HepG2 (cell line): ENCODE measurements at regions not wholly inside any gene's neighbourhood (a gene's known extent, or its start where the extent isn't known, plus 50 kb on each side); places are given as distances from the start of the nearest gene placed in this dataset.
A peak's percentile ranks its signal among the peaks of the same experiment; 100 is the strongest.

Source experiments
- ATF7 ChIP-seq, 2 experiments: fragments of 450-650 bp in 1 of 2; sonication (generic) in 1 of 2; formaldehyde crosslinking in 1 of 2; IDR thresholded peaks; 2 replicates each; pipeline versions ENCODE4 v1.4.0 to v1.6.1; 2016 to 2020; ENCODE audit warnings: antibody characterized with exemption in 1 of 2, mild to moderate bottlenecking in 1 of 2, missing genetic modification reagents in 1 of 2
- EEA1 ChIP-seq: sonication (generic); formaldehyde crosslinking; IDR thresholded peaks from 2 replicates; pipeline ENCODE4 v1.5.1; 2020; ENCODE audit warnings: mild to moderate bottlenecking, missing genetic modification reagents, borderline replicate concordance
- ERF ChIP-seq: IDR thresholded peaks from 2 replicates; pipeline ENCODE4 v1.6.1; 2018; ENCODE audit warnings: missing biosample characterization, missing genetic modification reagents
- ETV5 ChIP-seq: IDR thresholded peaks from 2 replicates; pipeline ENCODE4 v1.6.1; 2018; ENCODE audit warnings: missing biosample characterization, missing genetic modification reagents, inconsistent platforms, borderline replicate concordance
- HOXA5 ChIP-seq: sonication (generic); formaldehyde crosslinking; IDR thresholded peaks from 2 replicates; pipeline ENCODE4 v1.4.0; 2020; ENCODE audit warnings: missing genetic modification reagents
- KDM3A ChIP-seq: IDR thresholded peaks from 2 replicates; pipeline ENCODE4 v1.6.1; 2018; ENCODE audit warnings: low read depth, missing compliant biosample characterization
- MZF1 ChIP-seq: sonication (generic); formaldehyde crosslinking; IDR thresholded peaks from 2 replicates; pipeline ENCODE4 v1.8.1; 2023; ENCODE audit warnings: mild to moderate bottlenecking, missing genetic modification reagents, borderline replicate concordance
- NFKB2 ChIP-seq: sonication (generic); formaldehyde crosslinking; IDR thresholded peaks from 2 replicates; pipeline ENCODE4 v1.4.0; 2020; ENCODE audit warnings: missing genetic modification reagents, borderline replicate concordance
- NPAS2 ChIP-seq: sonication (generic); formaldehyde crosslinking; IDR thresholded peaks from 2 replicates; pipeline ENCODE4 v1.8.0; 2022; ENCODE audit warnings: mild to moderate bottlenecking, missing genetic modification reagents, borderline replicate concordance
- NR2F6 ChIP-seq, 2 experiments: IDR thresholded peaks; 2 replicates each; pipeline ENCODE4 v1.6.1; 2016; ENCODE audit warnings: antibody characterized with exemption in 1 of 2, mild to moderate bottlenecking in 1 of 2
- SALL1 ChIP-seq: sonication (generic); formaldehyde crosslinking; IDR thresholded peaks from 2 replicates; pipeline ENCODE4 v1.8.0; 2022; ENCODE audit warnings: mild to moderate bottlenecking, missing genetic modification reagents
- SIX1 ChIP-seq: sonication (generic); formaldehyde crosslinking; IDR thresholded peaks from 2 replicates; pipeline ENCODE4 v1.4.0; 2020; ENCODE audit warnings: missing genetic modification reagents, borderline replicate concordance
- SNAPC2 ChIP-seq: sonication (generic); formaldehyde crosslinking; IDR thresholded peaks from 2 replicates; pipeline ENCODE4 v1.8.1; 2022; ENCODE audit warnings: mild to moderate bottlenecking, missing genetic modification reagents
- SNAPC5 ChIP-seq: sonication (generic); formaldehyde crosslinking; IDR thresholded peaks from 2 replicates; pipeline ENCODE4 v1.8.1; 2023; ENCODE audit warnings: mild to moderate bottlenecking, missing genetic modification reagents, borderline replicate concordance
- SP1 ChIP-seq, 2 experiments: fragments of 450-650 bp in 1 of 2; sonication (generic) in 1 of 2; formaldehyde crosslinking in 1 of 2; IDR thresholded peaks; 2 replicates each; pipeline versions ENCODE4 v1.4.0 to v1.6.1; 2016 to 2020; ENCODE audit warnings: missing genetic modification reagents in 1 of 2
- ZBTB21 ChIP-seq: sonication (generic); formaldehyde crosslinking; IDR thresholded peaks from 2 replicates; pipeline ENCODE4 v1.4.0; 2020; ENCODE audit warnings: missing genetic modification reagents
- ZMYM2 ChIP-seq: sonication (generic); formaldehyde crosslinking; IDR thresholded peaks from 2 replicates; pipeline ENCODE4 v1.8.0; 2022; ENCODE audit warnings: mild to moderate bottlenecking, missing genetic modification reagents
- ZNF10 ChIP-seq: sonication (generic); formaldehyde crosslinking; IDR thresholded peaks from 2 replicates; pipeline ENCODE4 v1.4.0; 2020; ENCODE audit warnings: mild to moderate bottlenecking, low read depth, missing genetic modification reagents, borderline replicate concordance
- ZNF543 ChIP-seq: sonication (generic); formaldehyde crosslinking; IDR thresholded peaks from 2 replicates; pipeline ENCODE4 v1.4.0; 2020; ENCODE audit warnings: mild to moderate bottlenecking, missing genetic modification reagents
- ZNF678 ChIP-seq: sonication (generic); formaldehyde crosslinking; IDR thresholded peaks from 2 replicates; pipeline ENCODE4 v1.4.0; 2020; ENCODE audit warnings: mild to moderate bottlenecking, missing genetic modification reagents
- ZNF841 ChIP-seq: sonication (generic); formaldehyde crosslinking; IDR thresholded peaks from 2 replicates; pipeline ENCODE4 v1.8.1; 2023; ENCODE audit warnings: missing genetic modification reagents, borderline replicate concordance
- ZSCAN29 ChIP-seq: sonication (generic); formaldehyde crosslinking; conservative IDR thresholded peaks from 2 replicates; pipeline ENCODE4 v1.4.0; 2020; ENCODE audit warnings: mild to moderate bottlenecking, missing genetic modification reagents
- TF ChIP-seq, protein P1 (sequence below): fragments of 450-650 bp; IDR thresholded peaks from 2 replicates; pipeline ENCODE4 v1.6.1; 2017; ENCODE audit warnings: mild to moderate bottlenecking
- TF ChIP-seq, protein P2 (sequence below): IDR thresholded peaks from 2 replicates; pipeline ENCODE4 v1.4.0; 2020; ENCODE audit warnings: mild to moderate bottlenecking, missing genetic modification reagents

DNA sequence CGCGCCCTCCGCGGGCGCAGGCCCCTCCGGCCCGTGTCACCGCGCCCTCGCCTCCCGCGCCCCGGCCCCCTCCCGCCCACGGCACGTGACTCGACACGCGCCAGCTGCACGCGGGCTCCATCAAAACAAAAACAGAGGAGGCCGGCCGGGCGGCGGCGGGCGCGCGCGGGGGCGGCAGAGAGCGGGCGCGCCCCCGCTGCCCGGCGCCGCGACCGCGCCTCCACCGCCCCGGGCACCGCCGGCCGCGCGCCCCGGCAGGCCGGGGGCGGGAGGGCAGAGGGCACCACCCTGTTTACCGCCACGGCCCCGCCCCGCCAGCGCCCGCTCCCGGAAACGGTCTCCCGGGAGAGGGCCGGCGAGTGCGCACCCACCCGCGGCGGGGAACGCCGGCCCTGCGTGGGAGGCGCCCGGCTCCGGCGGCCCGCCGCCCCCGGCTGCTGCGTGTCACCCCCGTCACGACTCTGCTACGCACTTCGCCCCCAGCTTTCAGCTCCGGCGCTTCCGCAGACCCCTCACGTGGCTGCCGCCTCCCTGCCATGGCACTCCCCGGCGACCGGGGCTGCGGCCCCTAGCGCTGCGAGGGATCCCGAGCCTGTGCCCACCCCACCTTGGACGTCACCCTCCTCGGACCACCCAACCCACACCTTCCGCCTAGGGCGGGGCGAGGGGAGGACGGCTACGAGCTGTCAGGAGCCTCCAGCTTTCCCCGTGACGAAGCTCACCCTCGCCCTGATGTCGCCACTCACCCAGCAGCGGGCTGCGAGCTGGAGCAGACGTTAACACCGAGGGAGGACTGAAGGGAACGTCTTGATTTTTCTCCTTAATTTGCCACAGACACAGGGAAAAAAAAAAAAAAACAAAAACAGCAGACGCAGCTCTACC is 221.6 kb upstream of the MKLN1 start (continued):
- no peak for TF ChIP-seq HOXA5 (CRISPR knock-in tag)
- no peak; the same call in 1 of the 2 replicates for TF ChIP-seq ERF
- TF ChIP-seq ZMYM2 (CRISPR knock-in tag), result no peak
- TF ChIP-seq MZF1 (CRISPR knock-in tag), result no peak
- TF ChIP-seq ZNF543 (CRISPR knock-in tag), result no peak
- no peak for TF ChIP-seq ZSCAN29
- peak; percentile 67 for TF ChIP-seq ETV5 (CRISPR knock-in tag)
- no peak for TF ChIP-seq NPAS2 (CRISPR knock-in tag)
- TF ChIP-seq SNAPC2 (CRISPR knock-in tag), result no peak
- TF ChIP-seq KDM3A, result no peak
- TF ChIP-seq ZNF678 (CRISPR knock-in tag), result no peak
- peak; percentile 36; the same call in 1 of the 2 replicates for TF ChIP-seq ZBTB21 (CRISPR knock-in tag)
- peak; percentile 79; the same call in 1 of the 2 replicates for TF ChIP-seq NFKB2 (CRISPR knock-in tag)
- no peak for TF ChIP-seq ZNF841
- no peak for TF ChIP-seq SP1 (IDR thresholded peaks at IDR 0.05)
- TF ChIP-seq SP1 (CRISPR knock-in tag; IDR thresholded peaks at IDR 0.05), result no peak
- TF ChIP-seq, protein P1, sequence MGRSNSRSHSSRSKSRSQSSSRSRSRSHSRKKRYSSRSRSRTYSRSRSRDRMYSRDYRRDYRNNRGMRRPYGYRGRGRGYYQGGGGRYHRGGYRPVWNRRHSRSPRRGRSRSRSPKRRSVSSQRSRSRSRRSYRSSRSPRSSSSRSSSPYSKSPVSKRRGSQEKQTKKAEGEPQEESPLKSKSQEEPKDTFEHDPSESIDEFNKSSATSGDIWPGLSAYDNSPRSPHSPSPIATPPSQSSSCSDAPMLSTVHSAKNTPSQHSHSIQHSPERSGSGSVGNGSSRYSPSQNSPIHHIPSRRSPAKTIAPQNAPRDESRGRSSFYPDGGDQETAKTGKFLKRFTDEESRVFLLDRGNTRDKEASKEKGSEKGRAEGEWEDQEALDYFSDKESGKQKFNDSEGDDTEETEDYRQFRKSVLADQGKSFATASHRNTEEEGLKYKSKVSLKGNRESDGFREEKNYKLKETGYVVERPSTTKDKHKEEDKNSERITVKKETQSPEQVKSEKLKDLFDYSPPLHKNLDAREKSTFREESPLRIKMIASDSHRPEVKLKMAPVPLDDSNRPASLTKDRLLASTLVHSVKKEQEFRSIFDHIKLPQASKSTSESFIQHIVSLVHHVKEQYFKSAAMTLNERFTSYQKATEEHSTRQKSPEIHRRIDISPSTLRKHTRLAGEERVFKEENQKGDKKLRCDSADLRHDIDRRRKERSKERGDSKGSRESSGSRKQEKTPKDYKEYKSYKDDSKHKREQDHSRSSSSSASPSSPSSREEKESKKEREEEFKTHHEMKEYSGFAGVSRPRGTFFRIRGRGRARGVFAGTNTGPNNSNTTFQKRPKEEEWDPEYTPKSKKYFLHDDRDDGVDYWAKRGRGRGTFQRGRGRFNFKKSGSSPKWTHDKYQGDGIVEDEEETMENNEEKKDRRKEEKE, result no peak
- no peak for TF ChIP-seq ATF7 (IDR thresholded peaks at IDR 0.05)
- TF ChIP-seq ATF7 (CRISPR knock-in tag; IDR thresholded peaks at IDR 0.05), result no peak
- TF ChIP-seq, protein P2, sequence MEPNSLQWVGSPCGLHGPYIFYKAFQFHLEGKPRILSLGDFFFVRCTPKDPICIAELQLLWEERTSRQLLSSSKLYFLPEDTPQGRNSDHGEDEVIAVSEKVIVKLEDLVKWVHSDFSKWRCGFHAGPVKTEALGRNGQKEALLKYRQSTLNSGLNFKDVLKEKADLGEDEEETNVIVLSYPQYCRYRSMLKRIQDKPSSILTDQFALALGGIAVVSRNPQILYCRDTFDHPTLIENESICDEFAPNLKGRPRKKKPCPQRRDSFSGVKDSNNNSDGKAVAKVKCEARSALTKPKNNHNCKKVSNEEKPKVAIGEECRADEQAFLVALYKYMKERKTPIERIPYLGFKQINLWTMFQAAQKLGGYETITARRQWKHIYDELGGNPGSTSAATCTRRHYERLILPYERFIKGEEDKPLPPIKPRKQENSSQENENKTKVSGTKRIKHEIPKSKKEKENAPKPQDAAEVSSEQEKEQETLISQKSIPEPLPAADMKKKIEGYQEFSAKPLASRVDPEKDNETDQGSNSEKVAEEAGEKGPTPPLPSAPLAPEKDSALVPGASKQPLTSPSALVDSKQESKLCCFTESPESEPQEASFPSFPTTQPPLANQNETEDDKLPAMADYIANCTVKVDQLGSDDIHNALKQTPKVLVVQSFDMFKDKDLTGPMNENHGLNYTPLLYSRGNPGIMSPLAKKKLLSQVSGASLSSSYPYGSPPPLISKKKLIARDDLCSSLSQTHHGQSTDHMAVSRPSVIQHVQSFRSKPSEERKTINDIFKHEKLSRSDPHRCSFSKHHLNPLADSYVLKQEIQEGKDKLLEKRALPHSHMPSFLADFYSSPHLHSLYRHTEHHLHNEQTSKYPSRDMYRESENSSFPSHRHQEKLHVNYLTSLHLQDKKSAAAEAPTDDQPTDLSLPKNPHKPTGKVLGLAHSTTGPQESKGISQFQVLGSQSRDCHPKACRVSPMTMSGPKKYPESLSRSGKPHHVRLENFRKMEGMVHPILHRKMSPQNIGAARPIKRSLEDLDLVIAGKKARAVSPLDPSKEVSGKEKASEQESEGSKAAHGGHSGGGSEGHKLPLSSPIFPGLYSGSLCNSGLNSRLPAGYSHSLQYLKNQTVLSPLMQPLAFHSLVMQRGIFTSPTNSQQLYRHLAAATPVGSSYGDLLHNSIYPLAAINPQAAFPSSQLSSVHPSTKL, result peak; percentile 35; the same call in 1 of the 2 replicates
- no peak for TF ChIP-seq NR2F6 (IDR thresholded peaks at IDR 0.05)
- TF ChIP-seq NR2F6 (CRISPR knock-in tag; IDR thresholded peaks at IDR 0.05), result peak; percentile 37; the same call in 1 of the 2 replicates
- TF ChIP-seq SALL1 (CRISPR knock-in tag), result peak; percentile 82
- no peak for TF ChIP-seq SNAPC5 (CRISPR knock-in tag)
- TF ChIP-seq EEA1 (CRISPR knock-in tag), result no peak
- TF ChIP-seq SIX1 (CRISPR knock-in tag), result no peak
- no peak for TF ChIP-seq ZNF10
